Osteoblast (primary cell): ENCODE measurements at regions not wholly inside any gene's neighbourhood (a gene's known extent, or its start where the extent isn't known, plus 50 kb on each side); places are given as distances from the start of the nearest gene placed in this dataset.

ENCODE experiments used
- DNase-seq: peaks from one replicate; pipeline ENCODE4 v3.0.0; 2011; ENCODE audit warnings: low spot score, mixed read lengths; ENCODE audit not compliant: insufficient read length; ENCODE audit errors: missing footprints
- H2AFZ ChIP-seq: 2 replicates; pipeline ENCODE4 v1.6.0; 2011; ENCODE audit warnings: mild to moderate bottlenecking, low read length
- H3K27ac ChIP-seq: 2 replicates; pipeline ENCODE4 v1.5.1; 2011; ENCODE audit warnings: mild to moderate bottlenecking, low read depth, low read length, moderate library complexity
- H3K27me3 ChIP-seq: 2 replicates; pipeline ENCODE4 v1.6.0; 2012; ENCODE audit warnings: mild to moderate bottlenecking, control low read depth, inconsistent platforms, low read length, moderate library complexity; ENCODE audit not compliant: insufficient read depth
- H3K36me3 ChIP-seq: 2 replicates; pipeline ENCODE4 v1.5.1; 2011; ENCODE audit warnings: mild to moderate bottlenecking, low read length, control low read depth, moderate library complexity; ENCODE audit not compliant: insufficient read depth
- H3K4me1 ChIP-seq: 2 replicates; pipeline ENCODE4 v1.5.1; 2011; ENCODE audit warnings: mild to moderate bottlenecking, low read length, control low read depth, moderate library complexity; ENCODE audit not compliant: insufficient read depth
- H3K4me2 ChIP-seq: 2 replicates; pipeline ENCODE4 v1.6.0; 2011; ENCODE audit warnings: mild to moderate bottlenecking, low read length; ENCODE audit not compliant: insufficient read depth
- H3K4me3 ChIP-seq: fragments of 200-600 bp; sonication (generic); 3 replicates; pipeline ENCODE4 v1.5.1; 2012; ENCODE audit warnings: mild to moderate bottlenecking, low read length, inconsistent platforms; ENCODE audit not compliant: insufficient read depth
- H3K79me2 ChIP-seq: 2 replicates; pipeline ENCODE4 v1.6.0; 2012; ENCODE audit warnings: mild to moderate bottlenecking, low read length, control low read depth, inconsistent platforms; ENCODE audit not compliant: insufficient read depth
- H3K9me3 ChIP-seq: 2 replicates; pipeline ENCODE4 v1.5.1; 2011; ENCODE audit warnings: low read depth, low read length, control low read depth
- H4K20me1 ChIP-seq: 2 replicates; pipeline ENCODE4 v1.6.0; 2012; ENCODE audit warnings: mild to moderate bottlenecking, low read length, control low read depth; ENCODE audit not compliant: insufficient read depth
- CTCF ChIP-seq: IDR thresholded peaks from 2 replicates; pipeline ENCODE4 v1.5.1; 2011; ENCODE audit warnings: mild to moderate bottlenecking, low read depth, low read length, moderate library complexity; ENCODE audit errors: extremely low read depth

GRCh38 chr9:85151162-85151561 lies 481.6 kb downstream of the NTRK2 start:
- no peak overlapping the region for H2AFZ ChIP-seq
- H3K27ac ChIP-seq: no peak overlapping the region
- no peaks in the 10 kb centered on the region for H3K9me3 ChIP-seq
- no peak for DNase-seq
- TF ChIP-seq CTCF: no peak
- H3K36me3 ChIP-seq: no peaks in the 10 kb centered on the region
- no peaks in the 10 kb centered on the region for H3K27me3 ChIP-seq
- H3K4me3 ChIP-seq: no peak overlapping the region
- no peaks in the 10 kb centered on the region for H3K79me2 ChIP-seq
- H3K4me1 ChIP-seq: no peaks in the 10 kb centered on the region
- H4K20me1 ChIP-seq: no peaks in the 10 kb centered on the region
- H3K4me2 ChIP-seq: no peak overlapping the region

- H3K79me2 ChIP-seq: no peaks in the 10 kb centered on the region
- TF ChIP-seq CTCF: no peak
- DNase-seq: no peak
Observed at GRCh38 chr9:85147046-85147640, 477.6 kb downstream of the NTRK2 start.

GRCh38 chr9:85142968-85143367 lies 473.4 kb downstream of the NTRK2 start:
- TF ChIP-seq CTCF: peak; percentile 37
- Histone ChIP-seq H4K20me1 (no peaks in the 10 kb centered on the region), H3K4me2 (no peak overlapping the region), H3K36me3 (no peaks in the 10 kb centered on the region), H2AFZ (no peak overlapping the region), H3K27ac (no peak overlapping the region), H3K27me3 (no peaks in the 10 kb centered on the region), H3K4me1 (no peaks in the 10 kb centered on the region), H3K4me3 (no peak overlapping the region), H3K79me2 (no peaks in the 10 kb centered on the region), H3K9me3 (no peaks in the 10 kb centered on the region)
- DNase-seq: no peak

More at GRCh38 chr9:85147046-85147640, 477.6 kb downstream of the NTRK2 start:
- H3K4me3 ChIP-seq: no peak overlapping the region
- H3K4me2 ChIP-seq: no peak overlapping the region
- no peaks in the 10 kb centered on the region for H3K27me3 ChIP-seq
- H3K4me1 ChIP-seq: no peaks in the 10 kb centered on the region
- H3K27ac ChIP-seq: no peak overlapping the region
- no peaks in the 10 kb centered on the region for H3K9me3 ChIP-seq
- H3K36me3 ChIP-seq: no peaks in the 10 kb centered on the region
- H4K20me1 ChIP-seq: no peaks in the 10 kb centered on the region
- no peak overlapping the region for H2AFZ ChIP-seq

- H2AFZ ChIP-seq: no peak overlapping the region
- no peak overlapping the region for H3K4me2 ChIP-seq
- TF ChIP-seq CTCF: no peak
- no peaks in the 10 kb centered on the region for H3K79me2 ChIP-seq
- H4K20me1 ChIP-seq: no peaks in the 10 kb centered on the region
- H3K27me3 ChIP-seq: no peaks in the 10 kb centered on the region
- no peaks in the 10 kb centered on the region for H3K4me1 ChIP-seq
- H3K27ac ChIP-seq: no peak overlapping the region
- H3K9me3 ChIP-seq: no peaks in the 10 kb centered on the region
- no peaks in the 10 kb centered on the region for H3K36me3 ChIP-seq
- H3K4me3 ChIP-seq: no peak overlapping the region
- no peak for DNase-seq
Observed at GRCh38 chr9:85142496-85142911, 473.0 kb downstream of the NTRK2 start.
